GM23248 (cell line): ENCODE measurements at regions not wholly inside any gene's neighbourhood (a gene's known extent, or its start where the extent isn't known, plus 50 kb on each side); places are given as distances from the start of the nearest gene placed in this dataset.

Experiments
- EZH2 ChIP-seq: fragments of 200-600 bp; sonication (generic); IDR thresholded peaks from 2 replicates; pipeline ENCODE4 v1.6.1; 2018; ENCODE audit warnings: antibody characterized with exemption, mild to moderate bottlenecking; ENCODE audit not compliant: insufficient read depth, poor library complexity, severe bottlenecking
- EZH2phosphoT487 ChIP-seq: fragments of 200-600 bp; sonication (generic); IDR thresholded peaks from 2 replicates; pipeline ENCODE4 v1.6.1; 2018; ENCODE audit warnings: antibody characterized with exemption, moderate library complexity, mild to moderate bottlenecking, low read depth; ENCODE audit not compliant: insufficient read depth

DNA sequence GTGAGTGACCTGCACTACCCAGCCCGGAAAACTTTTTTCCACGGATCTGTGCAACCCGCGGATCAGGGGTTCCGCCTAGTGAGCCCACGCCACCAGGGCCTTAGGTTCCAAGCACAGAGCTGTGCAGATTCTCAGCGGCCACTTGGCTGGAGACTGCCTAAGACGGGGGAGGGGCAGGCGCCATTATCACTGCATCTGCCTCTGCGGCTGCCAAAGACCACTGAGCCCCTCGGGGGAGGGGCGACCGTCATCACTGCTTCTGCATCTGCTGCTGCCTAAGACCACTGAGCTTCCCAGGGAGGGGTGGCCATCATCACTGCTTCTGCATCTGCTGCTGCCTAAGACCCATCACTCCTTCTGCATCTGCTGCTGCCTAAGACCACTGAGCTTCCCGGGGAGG, 460.2 kb downstream of the OCA2 start:
- TF ChIP-seq EZH2phosphoT487 (no peak), EZH2 (no peak)
